ENCODE measurements at regions not wholly inside any gene's neighbourhood (a gene's known extent, or its start where the extent isn't known, plus 50 kb on each side); places are given as distances from the start of the nearest gene placed in this dataset.

DNA sequence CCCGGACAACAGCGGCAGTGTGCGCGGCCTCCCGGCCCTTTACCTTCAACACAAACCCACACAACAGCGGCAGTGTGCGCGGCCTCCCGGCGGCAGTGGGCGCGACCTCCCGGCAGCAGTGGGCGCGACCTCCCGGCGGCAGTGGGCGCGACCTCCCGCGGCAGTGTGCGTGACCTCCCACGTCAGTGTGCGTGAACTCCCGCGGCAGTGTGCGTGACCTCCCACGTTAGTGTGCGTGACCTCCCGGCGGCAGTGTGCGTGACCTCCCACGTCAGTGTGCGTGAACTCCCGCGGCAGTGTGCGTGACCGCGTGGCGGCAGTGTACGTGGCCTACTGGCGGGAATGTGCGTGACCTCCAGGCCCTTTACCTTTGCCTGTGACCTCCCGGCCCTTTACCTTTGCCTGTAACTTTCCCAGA is 576.6 kb upstream of the FRG1 start:
- ChIA-PET POLR2A (no interaction called here), CTCF (no interaction called here), RAD21 (ENCODE audit: low non-redundant PET in 1 of 2, low total read pairs in 2 of 2, uncharacterized antibody in 2 of 2, unreplicated experiment in 2 of 2) (no interaction called here)
- no TSS peak for BruUV-seq (replicated peaks)
- Histone ChIP-seq H3K9me3 (ENCODE audit: control insufficient read depth in 1 of 2, insufficient read depth in 1 of 2, low read depth in 1 of 2, low read length in 2 of 2) (no peaks in the 10 kb centered on the region), H3K9me2 (ENCODE audit: insufficient read depth) (no peaks in the 10 kb centered on the region), H3K4me3 (replicated peaks in 1 of 2; ENCODE audit: low read depth in 1 of 2, low read length in 2 of 2) (no peak overlapping the region), H3K36me3 (ENCODE audit: control insufficient read depth in 1 of 2, insufficient read depth in 2 of 2, low read length in 2 of 2) (no peaks in the 10 kb centered on the region), H3K79me2 (ENCODE audit: insufficient read depth, low read length) (no peaks in the 10 kb centered on the region), H3K27me3 (ENCODE audit: insufficient read depth, low read length) (no peaks in the 10 kb centered on the region), H3K4me1 (ENCODE audit: control insufficient read depth in 1 of 2, insufficient read depth in 2 of 2, low read length in 2 of 2) (no peaks in the 10 kb centered on the region), H3K4me2 (ENCODE audit: low read length) (no peak overlapping the region), H2AFZ (ENCODE audit: low read depth, low read length, poor library complexity, severe bottlenecking) (no peak overlapping the region), H3K27ac (ENCODE audit: low read depth, low read length) (no peak overlapping the region), H3K9ac (ENCODE audit: low read length) (no peak overlapping the region), H4K20me1 (ENCODE audit: insufficient read depth) (no peaks in the 10 kb centered on the region)
- intact Hi-C loops (cut with micrococcal nuclease): no loop called here
- no peak for DNase-seq (ENCODE audit: low read depth, low spot score)
- TF ChIP-seq EZH2phosphoT487 (IDR thresholded peaks at IDR 0.05; ENCODE audit: borderline replicate concordance) (no peak), SRF (IDR thresholded peaks at IDR 0.05; ENCODE audit: low read depth) (no peak), SIN3A (IDR thresholded peaks at IDR 0.05; ENCODE audit: low read depth) (no peak), CBX3 (IDR thresholded peaks at IDR 0.05; ENCODE audit: low read depth) (no peak), EGR1 (IDR thresholded peaks at IDR 0.05; ENCODE audit: low read depth) (no peak), ATF3 (IDR thresholded peaks at IDR 0.05) (no peak), ZFX (IDR thresholded peaks at IDR 0.05) (no peak), SP1 (IDR thresholded peaks at IDR 0.05; ENCODE audit: low read depth) (no peak), MAX (IDR thresholded peaks at IDR 0.05) (no peak), ZNF274 (IDR thresholded peaks at IDR 0.05; ENCODE audit: low read depth, low read length) (no peak), TCF7L2 (IDR thresholded peaks at IDR 0.05; ENCODE audit: borderline replicate concordance, extremely low read depth, insufficient read depth, insufficient read length) (no peak)
- ATAC-seq: no peak

DNA sequence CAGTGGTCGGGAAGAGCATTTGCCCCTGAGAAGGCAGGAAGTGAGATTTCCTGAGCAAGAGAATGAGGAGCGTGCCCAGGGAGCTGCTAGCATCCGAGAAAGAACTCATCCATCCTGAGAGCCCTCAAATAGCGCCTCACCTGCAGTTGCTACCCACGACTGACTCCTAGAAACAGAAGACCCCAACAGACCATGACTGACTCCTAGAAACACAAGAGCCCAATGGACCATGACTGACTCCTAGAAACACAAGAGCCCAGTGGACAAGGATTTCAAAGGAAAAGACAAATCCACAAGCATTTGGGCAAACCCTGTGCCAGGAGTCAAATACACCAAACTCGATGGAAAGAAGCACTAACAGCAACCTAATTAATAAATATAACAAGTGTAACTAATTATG is 575.2 kb upstream of the FRG1 start:
- ATAC-seq (no peak), DNase-seq (ENCODE audit: low read depth, low spot score) (no peak)
- Histone ChIP-seq H3K79me2 (ENCODE audit: insufficient read depth, low read length) (no peaks in the 10 kb centered on the region), H3K4me1 (ENCODE audit: control insufficient read depth in 1 of 2, insufficient read depth in 2 of 2, low read length in 2 of 2) (no peaks in the 10 kb centered on the region), H3K27ac (ENCODE audit: low read depth, low read length) (no peak overlapping the region), H4K20me1 (ENCODE audit: insufficient read depth) (no peaks in the 10 kb centered on the region), H3K27me3 (ENCODE audit: insufficient read depth, low read length) (no peaks in the 10 kb centered on the region), H3K9me3 (ENCODE audit: control insufficient read depth in 1 of 2, insufficient read depth in 1 of 2, low read depth in 1 of 2, low read length in 2 of 2) (no peaks in the 10 kb centered on the region), H3K36me3 (ENCODE audit: control insufficient read depth in 1 of 2, insufficient read depth in 2 of 2, low read length in 2 of 2) (no peaks in the 10 kb centered on the region), H3K4me2 (ENCODE audit: low read length) (no peak overlapping the region), H3K4me3 (replicated peaks in 1 of 2; ENCODE audit: low read depth in 1 of 2, low read length in 2 of 2) (no peak overlapping the region), H3K9ac (ENCODE audit: low read length) (no peak overlapping the region), H2AFZ (ENCODE audit: low read depth, low read length, poor library complexity, severe bottlenecking) (no peak overlapping the region), H3K9me2 (ENCODE audit: insufficient read depth) (no peaks in the 10 kb centered on the region)
- ChIA-PET RAD21 (ENCODE audit: low non-redundant PET in 1 of 2, low total read pairs in 2 of 2, uncharacterized antibody in 2 of 2, unreplicated experiment in 2 of 2) (no interaction called here), POLR2A (no interaction called here), CTCF (no interaction called here)
- intact Hi-C loops (cut with micrococcal nuclease): no loop called here
- BruUV-seq (replicated peaks): no TSS peak
- TF ChIP-seq ZFX (IDR thresholded peaks at IDR 0.05) (no peak), POLR2A (IDR thresholded peaks at IDR 0.05; ENCODE audit: borderline replicate concordance, extremely low read depth, insufficient read depth, insufficient read length) (no peak), ZNF274 (IDR thresholded peaks at IDR 0.05; ENCODE audit: low read depth, low read length) (no peak), SP1 (IDR thresholded peaks at IDR 0.05; ENCODE audit: low read depth) (no peak), SRF (IDR thresholded peaks at IDR 0.05; ENCODE audit: low read depth) (no peak), EZH2 (IDR thresholded peaks at IDR 0.05) (no peak), RAD21 (IDR thresholded peaks at IDR 0.05; ENCODE audit: low read depth) (no peak), TCF7L2 (IDR thresholded peaks at IDR 0.05; ENCODE audit: borderline replicate concordance, extremely low read depth, insufficient read depth, insufficient read length) (no peak), REST (IDR thresholded peaks at IDR 0.05; ENCODE audit: low read depth) (no peak), CBX3 (IDR thresholded peaks at IDR 0.05; ENCODE audit: low read depth) (no peak), JUND (IDR thresholded peaks at IDR 0.05) (no peak), FOSL1 (IDR thresholded peaks at IDR 0.05; ENCODE audit: low read depth) (no peak), EZH2phosphoT487 (IDR thresholded peaks at IDR 0.05; ENCODE audit: borderline replicate concordance) (no peak), SIN3A (IDR thresholded peaks at IDR 0.05; ENCODE audit: low read depth) (no peak)
